ENCODE measurements at regions not wholly inside any gene's neighbourhood (a gene's known extent, or its start where the extent isn't known, plus 50 kb on each side); places are given as distances from the start of the nearest gene placed in this dataset.

DNA sequence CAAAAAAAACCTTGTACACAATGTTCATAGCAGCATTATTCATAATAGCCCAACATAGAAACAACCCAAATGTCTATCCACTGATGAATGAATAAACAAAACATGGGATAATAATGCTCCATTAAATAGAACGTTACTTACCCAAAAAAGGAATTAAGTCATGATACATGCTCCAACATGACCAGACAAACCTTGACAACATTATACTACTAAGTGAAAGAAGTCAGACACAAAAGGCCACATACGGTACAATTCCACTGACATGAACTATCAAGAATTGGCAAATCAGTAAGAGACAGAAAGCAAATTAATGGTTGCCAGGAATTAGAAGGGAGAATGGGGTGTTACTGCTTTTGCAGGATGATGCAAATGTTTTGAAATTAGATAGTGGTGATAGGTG lies 193.8 kb upstream of the SHISA6 start:
- H3K4me1 ChIP-seq: no peaks in the 10 kb centered on the region
- no peaks in the 10 kb centered on the region for H3K4me1 Mint-ChIP-seq (ENCODE audit: low read depth, unreplicated experiment)
- TF ChIP-seq, protein P1, sequence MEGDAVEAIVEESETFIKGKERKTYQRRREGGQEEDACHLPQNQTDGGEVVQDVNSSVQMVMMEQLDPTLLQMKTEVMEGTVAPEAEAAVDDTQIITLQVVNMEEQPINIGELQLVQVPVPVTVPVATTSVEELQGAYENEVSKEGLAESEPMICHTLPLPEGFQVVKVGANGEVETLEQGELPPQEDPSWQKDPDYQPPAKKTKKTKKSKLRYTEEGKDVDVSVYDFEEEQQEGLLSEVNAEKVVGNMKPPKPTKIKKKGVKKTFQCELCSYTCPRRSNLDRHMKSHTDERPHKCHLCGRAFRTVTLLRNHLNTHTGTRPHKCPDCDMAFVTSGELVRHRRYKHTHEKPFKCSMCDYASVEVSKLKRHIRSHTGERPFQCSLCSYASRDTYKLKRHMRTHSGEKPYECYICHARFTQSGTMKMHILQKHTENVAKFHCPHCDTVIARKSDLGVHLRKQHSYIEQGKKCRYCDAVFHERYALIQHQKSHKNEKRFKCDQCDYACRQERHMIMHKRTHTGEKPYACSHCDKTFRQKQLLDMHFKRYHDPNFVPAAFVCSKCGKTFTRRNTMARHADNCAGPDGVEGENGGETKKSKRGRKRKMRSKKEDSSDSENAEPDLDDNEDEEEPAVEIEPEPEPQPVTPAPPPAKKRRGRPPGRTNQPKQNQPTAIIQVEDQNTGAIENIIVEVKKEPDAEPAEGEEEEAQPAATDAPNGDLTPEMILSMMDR (IDR thresholded peaks at IDR 0.05; ENCODE audit: insufficient read depth in 1 of 2, low read depth in 1 of 2, low read length in 1 of 2, severe bottlenecking in 1 of 2, unreplicated experiment in 1 of 2): no peak

DNA sequence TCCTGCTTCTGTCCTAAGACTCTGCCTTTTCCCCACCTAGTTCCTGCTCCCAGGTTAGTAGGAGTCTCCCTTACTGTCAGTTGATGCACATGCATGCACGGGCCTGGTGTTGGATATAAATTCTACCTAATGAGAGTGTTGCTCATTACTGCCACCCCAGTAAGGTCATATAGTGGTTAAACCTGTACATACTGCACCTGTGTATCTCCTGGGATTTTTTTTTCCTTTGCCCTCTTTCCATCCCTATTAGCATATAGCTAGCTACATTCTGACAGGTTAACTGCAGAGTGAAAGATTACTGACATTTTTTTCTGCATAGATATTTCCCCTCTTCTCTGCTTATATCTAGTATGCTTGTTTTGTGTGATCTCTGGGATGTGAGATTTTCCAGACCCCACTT lies 201.5 kb upstream of the PIRT start:
- DNase-seq: no peak

More for the DNA sequence above, 193.8 kb upstream of the SHISA6 start:
- ChIA-PET CTCF (no interaction called here), POLR2A (no interaction called here)
- H3K27ac Mint-ChIP-seq (ENCODE audit: unreplicated experiment): no peak overlapping the region
- BruUV-seq (replicated peaks): no TSS peak
- Histone ChIP-seq H3K27me3 (replicated peaks; ENCODE audit: control insufficient read depth, insufficient read depth, low read length) (no peaks in the 10 kb centered on the region), H3K9me3 (no peaks in the 10 kb centered on the region), H3K36me3 (ENCODE audit: control insufficient read depth, insufficient read depth, low read length) (no peaks in the 10 kb centered on the region), H3K4me3 (ENCODE audit: low read depth, low read length) (no peak overlapping the region)
- H3K9me3 Mint-ChIP-seq (ENCODE audit: unreplicated experiment): no peaks in the 10 kb centered on the region
- no peaks in the 10 kb centered on the region for H3K36me3 Mint-ChIP-seq (ENCODE audit: insufficient read depth, unreplicated experiment)
- intact Hi-C loops (cut with micrococcal nuclease; ENCODE audit: unreplicated experiment): no loop called here
- DNase-seq: no peak
- H3K27me3 Mint-ChIP-seq (ENCODE audit: insufficient read depth, unreplicated experiment): no peaks in the 10 kb centered on the region
- H3K4me3 Mint-ChIP-seq (ENCODE audit: unreplicated experiment): no peak overlapping the region

DNA sequence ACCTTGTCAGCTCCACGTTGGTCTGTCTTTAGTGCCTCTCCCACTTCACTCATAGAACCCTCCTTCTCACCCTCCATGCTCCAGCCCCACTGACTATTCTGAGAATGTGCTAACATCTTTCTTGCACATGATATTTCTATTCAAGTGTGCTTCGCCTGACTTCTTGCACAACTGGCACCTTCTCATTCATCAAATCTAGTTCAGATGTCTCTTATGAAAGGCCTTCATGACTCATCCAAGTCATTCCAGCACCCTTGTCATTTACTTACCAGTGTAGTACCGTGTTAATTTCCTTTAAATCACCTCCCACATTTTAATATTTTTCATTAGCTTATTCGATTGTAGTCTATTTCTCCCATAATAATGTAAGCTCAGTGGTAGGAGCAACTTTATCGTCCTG lies 197.8 kb upstream of the PIRT start:
- Mint-ChIP-seq H3K27ac (ENCODE audit: unreplicated experiment) (no peak overlapping the region), H3K9me3 (ENCODE audit: unreplicated experiment) (no peaks in the 10 kb centered on the region), H3K27me3 (ENCODE audit: insufficient read depth, unreplicated experiment) (no peaks in the 10 kb centered on the region), H3K36me3 (ENCODE audit: insufficient read depth, unreplicated experiment) (no peaks in the 10 kb centered on the region), H3K4me1 (ENCODE audit: low read depth, unreplicated experiment) (no peaks in the 10 kb centered on the region), H3K4me3 (ENCODE audit: unreplicated experiment) (no peak overlapping the region)
- BruUV-seq (replicated peaks): no TSS peak
- TF ChIP-seq, protein P1 (IDR thresholded peaks at IDR 0.05; ENCODE audit: insufficient read depth in 1 of 2, low read depth in 1 of 2, low read length in 1 of 2, severe bottlenecking in 1 of 2, unreplicated experiment in 1 of 2): no peak
- Histone ChIP-seq H3K4me1 (no peaks in the 10 kb centered on the region), H3K27me3 (replicated peaks; ENCODE audit: control insufficient read depth, insufficient read depth, low read length) (no peaks in the 10 kb centered on the region), H3K4me3 (ENCODE audit: low read depth, low read length) (no peak overlapping the region), H3K36me3 (ENCODE audit: control insufficient read depth, insufficient read depth, low read length) (no peaks in the 10 kb centered on the region), H3K9me3 (no peaks in the 10 kb centered on the region)
- intact Hi-C loops (cut with micrococcal nuclease; ENCODE audit: unreplicated experiment): no loop called here
- ChIA-PET POLR2A (no interaction called here), CTCF (no interaction called here)
- no peak for DNase-seq

More for the DNA sequence above, 201.5 kb upstream of the PIRT start:
- Histone ChIP-seq H3K36me3 (ENCODE audit: control insufficient read depth, insufficient read depth, low read length) (no peaks in the 10 kb centered on the region), H3K4me1 (no peaks in the 10 kb centered on the region), H3K9me3 (no peaks in the 10 kb centered on the region), H3K27me3 (replicated peaks; ENCODE audit: control insufficient read depth, insufficient read depth, low read length) (no peaks in the 10 kb centered on the region), H3K4me3 (ENCODE audit: low read depth, low read length) (no peak overlapping the region)
- Mint-ChIP-seq H3K36me3 (ENCODE audit: insufficient read depth, unreplicated experiment) (no peaks in the 10 kb centered on the region), H3K27me3 (ENCODE audit: insufficient read depth, unreplicated experiment) (no peaks in the 10 kb centered on the region), H3K9me3 (ENCODE audit: unreplicated experiment) (no peaks in the 10 kb centered on the region), H3K4me3 (ENCODE audit: unreplicated experiment) (no peak overlapping the region), H3K27ac (ENCODE audit: unreplicated experiment) (no peak overlapping the region), H3K4me1 (ENCODE audit: low read depth, unreplicated experiment) (no peaks in the 10 kb centered on the region)
- ChIA-PET CTCF (no interaction called here), POLR2A (no interaction called here)
- no TSS peak for BruUV-seq (replicated peaks)
- intact Hi-C loops (cut with micrococcal nuclease; ENCODE audit: unreplicated experiment): no loop called here
- TF ChIP-seq, protein P1 (IDR thresholded peaks at IDR 0.05; ENCODE audit: insufficient read depth in 1 of 2, low read depth in 1 of 2, low read length in 1 of 2, severe bottlenecking in 1 of 2, unreplicated experiment in 1 of 2): no peak
